ENCODE measurements at regions not wholly inside any gene's neighbourhood (a gene's known extent, or its start where the extent isn't known, plus 50 kb on each side); places are given as distances from the start of the nearest gene placed in this dataset.

- no peak overlapping the region for H3K27ac ChIP-seq (ENCODE audit: extremely low read depth, low read depth, low read length)
- POLR2A ChIA-PET, result no interaction called here
- CTCF ChIA-PET, result interaction anchor here (1.5 kb wide), 1 partner anchor 137 kb away, joined by 6 read pairs; no protein-coding TSS in a partner anchor
- H3K4me3 ChIP-seq (ENCODE audit: low read depth, low read length), result no peak overlapping the region
- H3K9me3 ChIP-seq (ENCODE audit: control insufficient read depth, insufficient read depth, low read depth, low read length), result no peaks in the 10 kb centered on the region
- H3K4me1 ChIP-seq (ENCODE audit: control insufficient read depth, insufficient read depth, low read length), result no peaks in the 10 kb centered on the region
- H3K36me3 ChIP-seq (ENCODE audit: control insufficient read depth in 2 of 2, insufficient read depth in 1 of 2, low read length in 2 of 2), result no peaks in the 10 kb centered on the region
- TF ChIP-seq ZNF138 (tag by site-specific recombination; IDR thresholded peaks at IDR 0.05; ENCODE audit: borderline replicate concordance), result no peak
- no peak for TF ChIP-seq ZNF324 (tag by site-specific recombination; IDR thresholded peaks at IDR 0.05)
- TF ChIP-seq ZNF623 (tag by site-specific recombination; IDR thresholded peaks at IDR 0.05), result no peak
- TF ChIP-seq ZNF548 (tag by site-specific recombination; IDR thresholded peaks at IDR 0.05), result no peak
- no peak for TF ChIP-seq ZNF660 (tag by site-specific recombination; IDR thresholded peaks at IDR 0.05)
- no peak for TF ChIP-seq ZBTB1 (tag by site-specific recombination; IDR thresholded peaks at IDR 0.05)
- no peak for TF ChIP-seq ZNF596 (tag by site-specific recombination; IDR thresholded peaks at IDR 0.05)
- no peak for TF ChIP-seq ZNF473 (tag by site-specific recombination; IDR thresholded peaks at IDR 0.05)
- TF ChIP-seq SP2 (tag by site-specific recombination; IDR thresholded peaks at IDR 0.05), result no peak
- no peak for TF ChIP-seq ZNF223 (tag by site-specific recombination; IDR thresholded peaks at IDR 0.05)
- TF ChIP-seq SCRT1 (tag by site-specific recombination; IDR thresholded peaks at IDR 0.05; ENCODE audit: borderline replicate concordance), result no peak
- no peak for TF ChIP-seq ZNF2 (tag by site-specific recombination; IDR thresholded peaks at IDR 0.05)
- TF ChIP-seq ZNF112 (tag by site-specific recombination; IDR thresholded peaks at IDR 0.05), result no peak
- TF ChIP-seq BCL11B (tag by site-specific recombination; IDR thresholded peaks at IDR 0.05; ENCODE audit: low read depth), result no peak
- TF ChIP-seq ZNF449 (tag by site-specific recombination; IDR thresholded peaks at IDR 0.05), result no peak
Measured at GRCh38 chrX:10327651-10328050, 170.9 kb downstream of the CLCN4 start.

GRCh38 chrX:10329984-10330383 is 173.2 kb downstream of the CLCN4 start:
- POLR2A ChIA-PET, result no interaction called here
- CTCF ChIA-PET, result no interaction called here
- TF ChIP-seq ZNF416 (tag by site-specific recombination; IDR thresholded peaks at IDR 0.05), result no peak
- no peak for TF ChIP-seq ZNF223 (tag by site-specific recombination; IDR thresholded peaks at IDR 0.05)
- TF ChIP-seq MZF1 (tag by site-specific recombination; IDR thresholded peaks at IDR 0.05; ENCODE audit: borderline replicate concordance), result no peak
- no peak for TF ChIP-seq ZFP69B (tag by site-specific recombination; IDR thresholded peaks at IDR 0.05)
- TF ChIP-seq HOXD13 (CRISPR knock-in tag; IDR thresholded peaks at IDR 0.05; ENCODE audit: borderline replicate concordance), result no peak
- no peak for TF ChIP-seq SP7 (tag by site-specific recombination; IDR thresholded peaks at IDR 0.05)
- no peak for TF ChIP-seq PATZ1 (tag by site-specific recombination; IDR thresholded peaks at IDR 0.05)
- TF ChIP-seq, protein P1, sequence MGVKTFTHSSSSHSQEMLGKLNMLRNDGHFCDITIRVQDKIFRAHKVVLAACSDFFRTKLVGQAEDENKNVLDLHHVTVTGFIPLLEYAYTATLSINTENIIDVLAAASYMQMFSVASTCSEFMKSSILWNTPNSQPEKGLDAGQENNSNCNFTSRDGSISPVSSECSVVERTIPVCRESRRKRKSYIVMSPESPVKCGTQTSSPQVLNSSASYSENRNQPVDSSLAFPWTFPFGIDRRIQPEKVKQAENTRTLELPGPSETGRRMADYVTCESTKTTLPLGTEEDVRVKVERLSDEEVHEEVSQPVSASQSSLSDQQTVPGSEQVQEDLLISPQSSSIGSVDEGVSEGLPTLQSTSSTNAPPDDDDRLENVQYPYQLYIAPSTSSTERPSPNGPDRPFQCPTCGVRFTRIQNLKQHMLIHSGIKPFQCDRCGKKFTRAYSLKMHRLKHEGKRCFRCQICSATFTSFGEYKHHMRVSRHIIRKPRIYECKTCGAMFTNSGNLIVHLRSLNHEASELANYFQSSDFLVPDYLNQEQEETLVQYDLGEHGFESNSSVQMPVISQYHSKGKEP (tag by site-specific recombination; IDR thresholded peaks at IDR 0.05), result no peak
- TF ChIP-seq, protein P2, sequence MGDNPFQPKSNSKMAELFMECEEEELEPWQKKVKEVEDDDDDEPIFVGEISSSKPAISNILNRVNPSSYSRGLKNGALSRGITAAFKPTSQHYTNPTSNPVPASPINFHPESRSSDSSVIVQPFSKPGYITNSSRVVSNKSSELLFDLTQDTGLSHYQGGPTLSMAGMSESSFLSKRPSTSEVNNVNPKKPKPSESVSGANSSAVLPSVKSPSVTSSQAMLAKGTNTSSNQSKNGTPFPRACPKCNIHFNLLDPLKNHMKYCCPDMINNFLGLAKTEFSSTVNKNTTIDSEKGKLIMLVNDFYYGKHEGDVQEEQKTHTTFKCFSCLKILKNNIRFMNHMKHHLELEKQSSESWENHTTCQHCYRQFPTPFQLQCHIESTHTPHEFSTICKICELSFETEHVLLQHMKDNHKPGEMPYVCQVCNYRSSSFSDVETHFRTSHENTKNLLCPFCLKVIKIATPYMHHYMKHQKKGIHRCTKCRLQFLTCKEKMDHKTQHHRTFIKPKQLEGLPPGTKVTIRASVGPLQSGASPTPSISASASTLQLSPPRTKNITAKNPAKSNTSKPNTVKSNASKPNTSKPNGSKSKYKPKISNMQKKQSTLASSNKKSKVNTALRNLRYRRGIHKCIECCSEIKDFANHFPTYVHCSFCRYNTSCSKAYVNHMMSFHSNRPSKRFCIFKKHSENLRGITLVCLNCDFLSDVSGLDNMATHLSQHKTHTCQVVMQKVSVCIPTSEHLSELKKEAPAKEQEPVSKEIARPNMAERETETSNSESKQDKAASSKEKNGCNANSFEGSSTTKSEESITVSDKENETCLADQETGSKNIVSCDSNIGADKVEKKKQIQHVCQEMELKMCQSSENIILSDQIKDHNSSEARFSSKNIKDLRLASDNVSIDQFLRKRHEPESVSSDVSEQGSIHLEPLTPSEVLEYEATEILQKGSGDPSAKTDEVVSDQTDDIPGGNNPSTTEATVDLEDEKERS (tag by site-specific recombination; IDR thresholded peaks at IDR 0.05), result no peak
- TF ChIP-seq, protein P3, sequence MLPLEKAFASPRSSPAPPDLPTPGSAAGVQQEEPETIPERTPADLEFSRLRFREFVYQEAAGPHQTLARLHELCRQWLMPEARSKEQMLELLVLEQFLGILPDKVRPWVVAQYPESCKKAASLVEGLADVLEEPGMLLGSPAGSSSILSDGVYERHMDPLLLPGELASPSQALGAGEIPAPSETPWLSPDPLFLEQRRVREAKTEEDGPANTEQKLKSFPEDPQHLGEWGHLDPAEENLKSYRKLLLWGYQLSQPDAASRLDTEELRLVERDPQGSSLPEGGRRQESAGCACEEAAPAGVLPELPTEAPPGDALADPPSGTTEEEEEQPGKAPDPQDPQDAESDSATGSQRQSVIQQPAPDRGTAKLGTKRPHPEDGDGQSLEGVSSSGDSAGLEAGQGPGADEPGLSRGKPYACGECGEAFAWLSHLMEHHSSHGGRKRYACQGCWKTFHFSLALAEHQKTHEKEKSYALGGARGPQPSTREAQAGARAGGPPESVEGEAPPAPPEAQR (tag by site-specific recombination; IDR thresholded peaks at IDR 0.05), result no peak
- TF ChIP-seq ZNF549 (tag by site-specific recombination; IDR thresholded peaks at IDR 0.05), result no peak
- TF ChIP-seq ZFP37 (tag by site-specific recombination; IDR thresholded peaks at IDR 0.05), result no peak
- TF ChIP-seq ZNF629 (tag by site-specific recombination; IDR thresholded peaks at IDR 0.05), result no peak
- no peak for TF ChIP-seq ZNF768 (tag by site-specific recombination; IDR thresholded peaks at IDR 0.05)

More at GRCh38 chrX:10329984-10330383, 173.2 kb downstream of the CLCN4 start:
- no peaks in the 10 kb centered on the region for H3K36me3 ChIP-seq (ENCODE audit: control insufficient read depth in 2 of 2, insufficient read depth in 1 of 2, low read length in 2 of 2)
- H3K4me1 ChIP-seq (ENCODE audit: control insufficient read depth, insufficient read depth, low read length), result no peaks in the 10 kb centered on the region
- H3K4me3 ChIP-seq (ENCODE audit: low read depth, low read length), result no peak overlapping the region
- H3K27ac ChIP-seq (ENCODE audit: extremely low read depth, low read depth, low read length), result no peak overlapping the region
- H3K9me3 ChIP-seq (ENCODE audit: control insufficient read depth, insufficient read depth, low read depth, low read length), result no peaks in the 10 kb centered on the region

Measured in HEK293 (cell line).